ENCODE measurements at regions not wholly inside any gene's neighbourhood (a gene's known extent, or its start where the extent isn't known, plus 50 kb on each side); places are given as distances from the start of the nearest gene placed in this dataset.

- POLR2A ChIA-PET (ENCODE audit: low non-redundant PET): no interaction called here
- TF ChIP-seq CTCF (conservative IDR thresholded peaks at IDR 0.05; ENCODE audit: low read depth, low read length) (no peak), EZH2 (IDR thresholded peaks at IDR 0.05; ENCODE audit: borderline replicate concordance, low read depth, low read length, poor library complexity, severe bottlenecking) (no peak)
- no TSS peak for BruUV-seq (replicated peaks)
Measured at GRCh38 chr15:39269821-39270220, 311.1 kb upstream of the THBS1 start.

GRCh38 chr15:39270221-39270855 lies 310.5 kb upstream of the THBS1 start:
- Histone ChIP-seq H3K4me1 (ENCODE audit: insufficient read depth, low read length, poor library complexity, severe bottlenecking) (no peaks in the 10 kb centered on the region), H3K4me3 (ENCODE audit: low read depth, low read length, poor library complexity, severe bottlenecking) (no peak overlapping the region), H3K36me3 (ENCODE audit: insufficient read depth, low read length, poor library complexity, severe bottlenecking) (no peaks in the 10 kb centered on the region), H3K9me3 (ENCODE audit: low read depth, low read length, poor library complexity, severe bottlenecking) (no peaks in the 10 kb centered on the region), H3K27ac (ENCODE audit: low read depth, low read length, poor library complexity, severe bottlenecking) (no peak overlapping the region), H3K27me3 (replicated peaks; ENCODE audit: insufficient read depth, low read depth, low read length, poor library complexity) (no peaks in the 10 kb centered on the region)
- TF ChIP-seq EZH2 (IDR thresholded peaks at IDR 0.05; ENCODE audit: borderline replicate concordance, low read depth, low read length, poor library complexity, severe bottlenecking) (no peak), CTCF (conservative IDR thresholded peaks at IDR 0.05; ENCODE audit: low read depth, low read length) (no peak)
- BruUV-seq (replicated peaks): no TSS peak
- DNase-seq (ENCODE audit: low spot score): no peak
- ChIA-PET POLR2A (ENCODE audit: low non-redundant PET) (no interaction called here), CTCF (no interaction called here)
- intact Hi-C loops (cut with micrococcal nuclease; ENCODE audit: unreplicated experiment): no loop called here

More at GRCh38 chr15:39269821-39270220, 311.1 kb upstream of the THBS1 start:
- no peaks in the 10 kb centered on the region for H3K36me3 ChIP-seq (ENCODE audit: insufficient read depth, low read length, poor library complexity, severe bottlenecking)
- no peaks in the 10 kb centered on the region for H3K9me3 ChIP-seq (ENCODE audit: low read depth, low read length, poor library complexity, severe bottlenecking)
- CTCF ChIA-PET: no interaction called here
- H3K27me3 ChIP-seq (replicated peaks; ENCODE audit: insufficient read depth, low read depth, low read length, poor library complexity): no peaks in the 10 kb centered on the region
- no peak for DNase-seq (ENCODE audit: low spot score)
- no peak overlapping the region for H3K27ac ChIP-seq (ENCODE audit: low read depth, low read length, poor library complexity, severe bottlenecking)
- intact Hi-C loops (cut with micrococcal nuclease; ENCODE audit: unreplicated experiment): no loop called here
- no peaks in the 10 kb centered on the region for H3K4me1 ChIP-seq (ENCODE audit: insufficient read depth, low read length, poor library complexity, severe bottlenecking)
- H3K4me3 ChIP-seq (ENCODE audit: low read depth, low read length, poor library complexity, severe bottlenecking): no peak overlapping the region

GRCh38 chr15:39270934-39271333 lies 309.9 kb upstream of the THBS1 start:
- BruUV-seq (replicated peaks): no TSS peak
- ChIA-PET POLR2A (ENCODE audit: low non-redundant PET) (no interaction called here), CTCF (no interaction called here)
- no peak for DNase-seq (ENCODE audit: low spot score)
- H3K4me1 ChIP-seq (ENCODE audit: insufficient read depth, low read length, poor library complexity, severe bottlenecking): no peaks in the 10 kb centered on the region
- no peak overlapping the region for H3K4me3 ChIP-seq (ENCODE audit: low read depth, low read length, poor library complexity, severe bottlenecking)
- no peak overlapping the region for H3K27ac ChIP-seq (ENCODE audit: low read depth, low read length, poor library complexity, severe bottlenecking)
- no peaks in the 10 kb centered on the region for H3K9me3 ChIP-seq (ENCODE audit: low read depth, low read length, poor library complexity, severe bottlenecking)
- no peaks in the 10 kb centered on the region for H3K27me3 ChIP-seq (replicated peaks; ENCODE audit: insufficient read depth, low read depth, low read length, poor library complexity)
- TF ChIP-seq CTCF (conservative IDR thresholded peaks at IDR 0.05; ENCODE audit: low read depth, low read length) (no peak), EZH2 (IDR thresholded peaks at IDR 0.05; ENCODE audit: borderline replicate concordance, low read depth, low read length, poor library complexity, severe bottlenecking) (no peak)
- H3K36me3 ChIP-seq (ENCODE audit: insufficient read depth, low read length, poor library complexity, severe bottlenecking): no peaks in the 10 kb centered on the region
- intact Hi-C loops (cut with micrococcal nuclease; ENCODE audit: unreplicated experiment): no loop called here
